ENCODE measurements at regions not wholly inside any gene's neighbourhood (a gene's known extent, or its start where the extent isn't known, plus 50 kb on each side); places are given as distances from the start of the nearest gene placed in this dataset.

DNA sequence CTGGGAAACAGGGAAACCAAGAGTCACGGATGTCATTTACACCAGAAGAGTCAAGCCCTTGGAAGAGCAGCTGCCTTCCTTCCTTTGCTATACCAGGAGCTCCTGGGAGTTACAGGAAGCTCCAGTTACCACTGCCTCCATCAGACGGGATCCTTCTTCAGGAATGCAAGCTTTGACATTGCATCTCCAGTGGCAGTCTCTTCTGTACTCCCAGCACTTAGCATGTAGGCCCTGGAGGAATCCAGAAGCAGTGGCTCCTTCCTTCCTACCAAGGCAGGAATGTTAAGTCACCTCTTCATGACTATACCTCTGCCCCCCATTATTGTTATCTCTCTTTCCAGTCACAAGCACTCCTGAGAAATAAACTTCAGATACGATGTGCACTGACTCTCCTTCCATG, 836.0 kb downstream of the MAFB start:
- FAIRE-seq: no peak

- no peak for FAIRE-seq
These were observed 837.6 kb downstream of the MAFB start for GRCh38 chr20:39851459-39851858.

DNA sequence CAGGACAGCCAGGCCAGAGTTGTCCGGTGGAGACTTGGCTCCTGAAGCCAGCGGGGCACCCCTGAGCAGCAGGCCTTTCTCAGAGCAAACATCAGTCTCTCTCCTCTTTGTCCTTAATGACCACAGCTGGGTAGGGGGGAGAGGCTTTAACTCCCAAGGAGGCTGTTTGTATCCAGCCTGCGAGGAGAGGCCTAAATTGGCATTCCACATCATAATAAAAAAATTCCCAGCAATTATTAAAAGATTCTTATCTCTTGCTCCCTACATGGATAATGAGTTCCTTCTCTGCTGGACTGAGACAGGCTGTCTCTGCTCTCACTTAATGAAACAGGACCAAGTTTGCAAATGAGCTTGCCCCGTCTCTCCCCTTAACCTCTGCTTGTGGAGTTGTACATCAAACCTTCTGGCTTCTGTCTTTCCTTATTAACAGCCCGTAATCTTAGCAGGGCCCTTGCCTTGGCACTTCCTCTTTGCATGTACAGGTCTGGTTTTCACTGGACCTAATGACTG, 838.2 kb downstream of the MAFB start:
- no peak for FAIRE-seq

GRCh38 chr20:39850246-39850645, 838.8 kb downstream of the MAFB start:
- no peak for FAIRE-seq

- no peak for FAIRE-seq
These were observed 839.4 kb downstream of the MAFB start for GRCh38 chr20:39849664-39850063.

DNA sequence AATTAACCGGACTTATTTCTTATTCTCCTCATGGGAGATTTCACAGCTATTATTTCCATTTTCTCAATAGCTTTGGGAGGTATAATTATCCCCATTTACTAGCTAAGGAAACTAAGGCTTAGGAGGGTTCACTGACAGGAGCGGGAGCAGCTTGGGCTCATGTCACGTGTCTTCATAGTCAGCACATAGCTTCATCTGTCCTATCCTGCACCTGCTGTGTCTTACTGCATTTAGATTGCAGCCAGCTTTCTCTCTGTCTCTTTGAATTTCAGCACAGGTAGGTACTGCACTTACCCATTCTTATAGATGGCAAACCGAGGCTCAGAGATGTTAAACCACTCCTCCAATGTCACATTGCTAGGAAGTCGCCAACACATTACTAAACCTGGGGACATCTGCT, 839.9 kb downstream of the MAFB start:
- FAIRE-seq: no peak

DNA sequence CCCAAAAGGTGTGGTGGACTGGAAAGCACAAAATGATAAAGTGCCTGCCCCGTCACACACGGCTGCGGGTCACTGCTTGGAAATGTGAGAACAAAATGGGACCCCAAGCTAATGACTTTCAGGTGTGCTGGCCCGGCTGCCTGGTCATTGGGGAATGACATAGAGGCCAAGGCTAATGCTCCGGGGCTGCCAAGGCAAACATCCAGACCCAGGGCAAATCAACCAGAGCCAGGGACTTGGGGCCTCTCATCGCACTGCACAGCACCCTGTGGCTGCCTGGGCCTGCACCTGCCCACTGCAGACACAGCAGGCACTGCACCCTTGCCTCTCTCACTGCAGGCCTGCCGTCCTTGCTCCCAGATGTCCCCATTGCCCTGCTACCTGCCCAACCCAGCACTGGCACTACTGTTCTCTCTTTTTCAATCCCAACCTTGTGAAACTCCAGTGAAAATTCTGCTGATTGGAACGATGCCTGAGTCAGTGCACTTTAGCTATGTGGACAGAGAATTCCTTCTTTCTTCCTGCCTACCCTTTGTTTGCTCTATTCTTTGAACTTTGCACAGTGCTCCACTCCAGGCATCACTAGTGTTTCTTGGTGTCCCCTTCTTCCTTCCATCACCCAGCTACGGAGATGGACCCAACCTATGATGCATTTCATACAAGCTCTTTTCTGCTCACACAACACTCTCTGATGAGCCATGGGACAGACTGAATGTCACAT, 849.5 kb downstream of the MAFB start:
- no peak for FAIRE-seq

- no peak for FAIRE-seq
These were observed 851.5 kb downstream of the MAFB start for GRCh38 chr20:39837561-39837960.

DNA sequence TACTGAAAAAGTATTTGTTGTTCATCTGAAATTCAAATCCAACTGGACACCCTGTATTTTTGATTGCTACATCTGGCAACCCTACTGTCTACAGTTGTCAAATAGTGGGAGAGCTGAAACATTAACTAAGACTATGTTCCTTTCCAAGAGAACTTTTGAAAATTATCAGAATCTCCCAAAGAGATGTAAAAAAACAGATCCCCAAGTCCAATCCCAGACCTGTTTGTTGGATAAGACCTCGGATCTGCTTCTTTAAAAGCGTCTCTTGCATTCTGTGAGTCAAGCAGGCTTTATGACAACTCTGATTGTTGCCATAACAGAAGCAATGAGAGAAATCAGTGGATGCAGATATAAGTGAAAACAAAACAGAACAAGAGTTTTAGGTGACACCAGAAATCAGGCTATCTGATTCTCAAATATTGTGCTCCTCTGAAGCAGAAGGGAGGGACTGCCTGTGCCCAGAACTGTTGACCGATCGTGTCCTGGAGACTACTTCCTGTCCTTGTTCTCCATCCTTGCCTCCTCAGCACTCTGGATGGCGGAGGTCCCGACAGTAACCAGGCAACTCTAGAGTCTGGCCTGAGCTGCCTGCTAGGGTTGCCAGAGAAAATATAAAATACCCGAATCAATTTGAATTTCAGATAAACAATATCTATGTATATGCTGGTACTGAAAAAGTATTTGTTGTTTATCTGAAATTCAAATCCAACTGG, 853.8 kb downstream of the MAFB start:
- FAIRE-seq: no peak

DNA sequence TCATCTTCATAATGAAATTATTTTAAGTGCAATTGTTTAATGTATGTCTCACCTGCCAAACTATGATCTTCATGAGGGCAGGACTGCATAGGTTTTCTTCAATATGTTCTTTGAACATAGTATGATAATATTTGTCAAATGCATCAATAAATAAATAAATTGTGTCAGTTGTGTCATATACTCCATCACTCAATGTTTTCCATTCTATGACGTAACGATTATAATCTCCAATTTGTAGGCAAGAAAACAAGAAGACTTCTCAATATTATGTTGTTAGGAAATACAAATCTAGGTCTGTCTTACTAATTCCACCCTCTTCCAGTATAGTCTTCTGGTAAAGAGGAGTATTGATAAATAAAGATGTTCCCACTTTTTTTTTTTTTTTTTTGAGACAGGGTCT, 858.1 kb downstream of the MAFB start:
- no peak for FAIRE-seq

- FAIRE-seq: no peak
These were observed 859.4 kb downstream of the MAFB start for GRCh38 chr20:39829661-39830060.

DNA sequence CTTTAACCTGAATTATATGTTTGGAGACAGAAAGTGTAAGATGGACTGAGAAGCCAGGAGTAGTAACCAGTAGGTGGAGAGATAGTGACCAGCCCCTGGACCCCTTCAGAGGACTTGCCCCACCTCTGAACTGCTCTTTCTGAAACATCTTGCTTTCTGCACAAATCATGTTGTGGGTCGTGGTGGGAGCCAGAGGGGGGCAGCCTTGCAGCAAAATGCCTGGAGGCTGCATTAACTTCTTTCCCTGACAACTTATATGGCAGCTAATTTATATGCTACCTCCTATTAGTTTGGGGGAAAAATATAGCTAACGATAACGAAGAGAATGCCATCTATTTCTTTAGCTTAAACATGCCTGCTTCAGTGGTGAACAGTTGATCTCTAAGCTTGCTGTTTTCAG, 859.8 kb downstream of the MAFB start:
- no peak for FAIRE-seq

- FAIRE-seq: no peak
These were observed 863.1 kb downstream of the MAFB start for GRCh38 chr20:39825950-39826349.

DNA sequence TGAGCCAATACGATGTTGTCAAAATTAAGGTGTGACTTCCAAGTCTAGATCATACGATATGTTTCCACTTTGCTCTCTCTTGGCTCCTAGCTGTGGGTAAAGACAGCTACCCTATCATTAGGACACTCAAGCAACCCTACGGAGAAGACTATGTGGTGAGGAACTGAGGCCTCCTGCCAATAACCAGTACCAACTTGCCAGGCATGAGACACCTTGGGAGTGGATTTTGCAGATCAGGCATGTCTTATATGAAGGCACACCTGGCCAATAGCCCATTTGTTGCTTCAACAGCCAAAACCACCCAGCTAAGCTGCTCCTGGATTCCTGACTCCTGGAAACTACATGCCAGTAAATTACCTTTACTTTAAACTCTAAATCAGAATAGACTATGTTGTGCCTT, 863.4 kb downstream of the DHX35 start:
- FAIRE-seq: no peak

DNA sequence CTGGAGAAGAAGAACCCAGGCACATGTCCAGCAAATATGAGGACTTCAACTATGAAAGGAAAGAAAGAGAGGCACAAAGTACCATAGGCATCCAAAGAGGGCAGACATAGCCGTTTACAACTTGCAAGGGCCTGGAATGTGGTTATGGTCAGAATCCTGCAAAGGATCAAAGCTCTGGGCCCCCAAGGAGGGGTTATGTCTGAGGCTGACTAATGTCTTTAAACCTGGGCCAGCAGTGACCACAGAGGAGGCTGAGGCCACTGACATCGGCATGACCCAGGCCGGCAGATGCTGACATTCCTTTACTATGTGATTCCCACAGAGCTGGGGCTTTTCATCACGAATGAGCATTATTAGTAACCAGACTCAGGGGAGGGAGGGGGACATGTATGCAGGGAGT, 861.1 kb downstream of the DHX35 start:
- no peak for FAIRE-seq

DNA sequence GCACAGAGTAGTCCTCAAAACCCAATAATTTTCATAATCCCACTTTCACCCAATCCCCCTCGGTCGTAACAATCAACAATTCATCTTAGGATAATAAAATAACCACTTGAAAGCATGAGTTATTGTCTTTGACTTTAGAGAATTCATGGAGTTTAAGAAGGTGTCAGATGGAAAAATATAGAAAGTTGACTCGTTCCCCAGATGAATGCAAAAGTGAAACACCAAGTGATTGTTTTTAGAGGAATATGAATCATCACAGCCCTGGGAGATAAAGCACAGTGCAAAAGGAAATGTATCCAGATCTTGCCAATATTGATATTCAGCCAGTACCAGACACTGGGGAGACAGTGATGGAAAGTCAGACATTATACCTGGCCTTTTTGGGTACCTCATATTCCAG, 860.5 kb downstream of the DHX35 start:
- no peak for FAIRE-seq

GRCh38 chr20:39813190-39813829, 851.2 kb downstream of the DHX35 start:
- FAIRE-seq: no peak

- no peak for FAIRE-seq
These were observed 850.0 kb downstream of the DHX35 start for GRCh38 chr20:39812116-39812515.

DNA sequence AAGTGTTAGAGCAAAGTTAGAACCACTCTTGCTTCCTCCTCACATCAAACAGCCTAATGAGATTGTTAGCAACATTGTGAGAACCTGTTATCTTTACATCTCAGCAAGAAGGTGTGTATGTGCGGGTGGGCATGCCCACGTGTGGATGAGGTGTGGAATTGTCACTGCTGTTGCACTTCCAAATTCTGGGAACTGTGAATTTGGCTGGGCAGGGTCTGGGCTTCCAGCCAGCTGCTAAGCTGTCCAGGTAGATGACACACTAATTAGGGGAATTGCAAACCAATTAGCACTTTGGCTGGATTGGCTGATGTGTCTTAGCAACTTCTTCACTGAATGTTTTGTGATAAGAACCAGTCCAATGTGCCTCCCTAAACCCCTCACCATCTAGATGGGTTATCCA, 848.2 kb downstream of the DHX35 start:
- no peak for FAIRE-seq

DNA sequence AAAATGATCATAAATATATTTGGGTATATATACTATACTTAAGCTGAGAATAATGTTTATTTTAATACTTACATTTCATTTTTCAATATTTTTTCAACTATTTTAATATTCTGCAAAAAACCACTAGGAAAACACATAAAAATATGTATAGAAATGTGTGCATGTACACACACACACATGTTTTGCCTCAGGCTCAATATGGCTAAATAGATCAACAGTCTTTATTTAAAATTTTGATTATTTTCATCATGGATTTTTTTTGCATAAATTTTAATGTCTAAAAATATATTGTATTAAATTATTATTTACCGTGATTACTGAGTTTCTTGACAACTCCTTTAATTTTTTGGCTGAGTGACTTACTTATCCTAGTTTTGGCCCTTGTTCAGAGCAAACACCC, 846.5 kb downstream of the DHX35 start:
- no peak for FAIRE-seq

DNA sequence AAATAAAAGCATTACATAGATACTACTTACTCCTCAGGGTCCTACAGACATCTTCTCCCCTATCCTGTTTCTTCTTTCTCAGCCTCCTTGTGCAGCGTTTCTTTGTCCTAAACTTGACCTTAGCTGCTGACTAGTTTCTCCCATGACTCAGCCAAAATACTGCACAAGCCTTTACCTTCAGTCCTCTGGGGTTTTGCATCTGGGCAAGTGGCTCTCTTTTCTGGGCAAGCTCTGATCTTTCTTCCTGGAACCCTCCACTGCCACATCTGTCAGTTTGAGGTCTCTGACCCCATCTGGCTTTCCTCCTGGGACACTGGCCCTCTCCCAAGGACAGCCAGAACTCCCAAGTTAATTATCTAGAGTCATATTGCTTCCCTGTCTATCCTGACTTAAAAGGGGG, 838.4 kb downstream of the DHX35 start:
- FAIRE-seq: no peak

DNA sequence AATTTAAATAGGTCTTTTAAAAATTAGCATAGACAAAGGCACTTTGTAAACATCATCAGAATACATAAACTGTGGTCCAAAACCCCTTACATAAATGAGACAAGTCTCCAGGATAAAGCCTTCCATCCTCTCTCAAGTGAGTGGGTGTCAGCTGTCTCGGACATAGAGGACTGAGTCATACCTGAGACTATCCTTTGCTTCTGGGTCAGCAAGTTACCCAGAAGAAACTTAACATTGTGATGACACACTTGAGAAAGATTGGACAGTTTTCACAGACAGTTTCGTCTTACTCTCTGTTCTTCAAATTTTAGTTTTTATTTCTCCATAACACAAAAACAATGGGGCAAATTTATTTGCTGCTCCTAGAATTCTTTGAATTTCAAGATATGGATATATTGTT, 838.0 kb downstream of the DHX35 start:
- FAIRE-seq: no peak

- FAIRE-seq: no peak
These were observed 837.3 kb downstream of the DHX35 start for GRCh38 chr20:39799366-39799965.
